NB4 (cell line): ENCODE measurements at regions not wholly inside any gene's neighbourhood (a gene's known extent, or its start where the extent isn't known, plus 50 kb on each side); places are given as distances from the start of the nearest gene placed in this dataset.

Source experiments
- DNase-seq: peaks from one replicate; pipeline ENCODE4 v3.0.0; 2010; ENCODE audit warnings: low read depth
- H3K4me3 ChIP-seq: one replicate; pipeline ENCODE4 v1.5.1; 2011; ENCODE audit warnings: mild to moderate bottlenecking, low read depth, low read length, moderate library complexity
- MYC ChIP-seq: IDR thresholded peaks from 2 replicates; pipeline ENCODE4 v1.6.1; 2011; ENCODE audit warnings: low read depth, low read length
- POLR2A ChIP-seq: IDR thresholded peaks from 2 replicates; pipeline ENCODE4 v1.6.1; 2011; ENCODE audit warnings: mild to moderate bottlenecking; ENCODE audit not compliant: insufficient read length; ENCODE audit errors: extremely low read depth
- TF ChIP-seq, protein P1 (sequence below): IDR thresholded peaks from 2 replicates; pipeline ENCODE4 v1.6.1; 2011; ENCODE audit warnings: low read depth, low read length
- TF ChIP-seq, protein P2 (sequence below): IDR thresholded peaks from one replicate; pipeline ENCODE4 v1.5.1; 2012; ENCODE audit warnings: low read depth, low read length

DNA sequence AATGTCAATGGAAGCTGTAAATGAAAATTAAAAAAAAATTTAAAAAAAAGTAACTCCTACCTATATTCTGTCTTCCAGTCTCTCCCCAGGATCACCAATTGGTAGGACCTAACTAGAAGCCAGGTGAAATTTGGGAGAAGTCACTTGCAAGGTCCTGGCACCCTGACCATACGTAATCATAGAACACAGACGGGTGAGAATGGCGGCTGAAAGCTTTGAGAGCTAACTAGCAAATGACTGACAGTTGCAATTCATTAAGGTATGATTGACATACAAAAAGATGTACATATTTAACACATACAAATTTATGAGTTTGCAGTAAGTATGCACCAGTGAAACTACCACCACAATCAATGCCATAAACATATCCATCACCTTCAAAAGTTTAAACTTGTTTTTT is 372.7 kb upstream of the PSMD7 start:
- no peak for TF ChIP-seq MYC
- TF ChIP-seq, protein P1, sequence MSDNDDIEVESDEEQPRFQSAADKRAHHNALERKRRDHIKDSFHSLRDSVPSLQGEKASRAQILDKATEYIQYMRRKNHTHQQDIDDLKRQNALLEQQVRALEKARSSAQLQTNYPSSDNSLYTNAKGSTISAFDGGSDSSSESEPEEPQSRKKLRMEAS = no peak
- no peak for TF ChIP-seq POLR2A
- TF ChIP-seq, protein P2, sequence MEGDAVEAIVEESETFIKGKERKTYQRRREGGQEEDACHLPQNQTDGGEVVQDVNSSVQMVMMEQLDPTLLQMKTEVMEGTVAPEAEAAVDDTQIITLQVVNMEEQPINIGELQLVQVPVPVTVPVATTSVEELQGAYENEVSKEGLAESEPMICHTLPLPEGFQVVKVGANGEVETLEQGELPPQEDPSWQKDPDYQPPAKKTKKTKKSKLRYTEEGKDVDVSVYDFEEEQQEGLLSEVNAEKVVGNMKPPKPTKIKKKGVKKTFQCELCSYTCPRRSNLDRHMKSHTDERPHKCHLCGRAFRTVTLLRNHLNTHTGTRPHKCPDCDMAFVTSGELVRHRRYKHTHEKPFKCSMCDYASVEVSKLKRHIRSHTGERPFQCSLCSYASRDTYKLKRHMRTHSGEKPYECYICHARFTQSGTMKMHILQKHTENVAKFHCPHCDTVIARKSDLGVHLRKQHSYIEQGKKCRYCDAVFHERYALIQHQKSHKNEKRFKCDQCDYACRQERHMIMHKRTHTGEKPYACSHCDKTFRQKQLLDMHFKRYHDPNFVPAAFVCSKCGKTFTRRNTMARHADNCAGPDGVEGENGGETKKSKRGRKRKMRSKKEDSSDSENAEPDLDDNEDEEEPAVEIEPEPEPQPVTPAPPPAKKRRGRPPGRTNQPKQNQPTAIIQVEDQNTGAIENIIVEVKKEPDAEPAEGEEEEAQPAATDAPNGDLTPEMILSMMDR = no peak
- no peak overlapping the region for H3K4me3 ChIP-seq
- no peak for DNase-seq

DNA sequence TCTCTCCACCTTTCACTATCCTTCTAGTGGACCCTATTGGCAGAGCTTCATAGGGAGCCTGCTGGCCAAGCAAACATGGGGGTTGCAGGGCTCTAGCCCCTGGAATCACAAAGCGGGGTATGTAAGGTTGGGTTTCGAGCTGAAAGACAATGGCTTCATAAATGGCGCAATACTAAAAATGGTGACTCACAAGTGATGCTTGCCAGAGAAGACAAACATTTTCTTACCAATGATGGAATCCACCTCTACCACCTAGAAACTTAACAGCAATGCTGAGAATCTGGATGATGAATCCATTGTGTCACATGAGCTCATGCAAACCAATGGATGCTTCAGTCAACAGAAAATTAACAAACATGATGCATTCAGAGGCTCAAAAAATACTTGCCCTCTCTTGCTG is 375.3 kb upstream of the PSMD7 start:
- peak; percentile 4 for DNase-seq
- H3K4me3 ChIP-seq = no peak overlapping the region
- TF ChIP-seq POLR2A (no peak), MYC (no peak)
- TF ChIP-seq, protein P1 = no peak
- TF ChIP-seq, protein P2 = no peak

DNA sequence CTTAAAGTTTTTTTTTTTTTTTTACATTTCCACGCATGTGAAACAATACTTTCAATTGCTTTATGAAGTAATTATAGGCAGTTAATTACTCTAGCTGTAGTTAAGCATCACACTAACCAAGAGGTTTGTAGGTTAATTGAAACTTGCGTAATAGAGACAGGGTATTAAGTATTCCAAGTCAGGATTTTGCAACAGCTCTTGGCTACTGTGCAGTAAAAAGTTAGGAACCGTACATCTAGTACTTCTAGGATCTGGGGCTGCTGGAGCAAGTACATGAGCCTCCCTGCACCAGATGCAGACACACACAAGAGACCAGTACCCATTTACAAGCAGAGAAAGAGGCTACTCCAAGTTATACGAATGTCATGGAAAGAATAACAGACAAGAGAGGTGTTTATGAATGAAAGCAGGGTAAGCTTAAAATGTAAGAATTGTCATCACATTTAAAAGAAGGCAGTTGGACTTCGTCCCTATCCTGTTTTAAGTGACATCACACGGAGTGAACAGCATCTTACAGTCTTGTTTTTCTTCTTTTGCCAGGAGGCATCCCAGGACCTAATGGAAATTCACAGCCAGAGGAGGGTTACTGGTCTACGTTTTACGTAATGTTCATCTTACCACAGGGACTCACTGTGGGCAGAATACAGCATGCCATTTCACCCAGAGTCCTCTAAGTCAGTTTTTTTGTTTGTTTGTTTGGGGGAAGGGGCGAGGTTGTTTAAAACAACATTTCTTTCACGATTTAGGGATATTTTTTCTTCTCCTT is 379.6 kb upstream of the PSMD7 start:
- no peak overlapping the region for H3K4me3 ChIP-seq
- TF ChIP-seq POLR2A (no peak), MYC (no peak)
- TF ChIP-seq, protein P1 = no peak
- TF ChIP-seq, protein P2 = no peak
- DNase-seq = peak; percentile 13

DNA sequence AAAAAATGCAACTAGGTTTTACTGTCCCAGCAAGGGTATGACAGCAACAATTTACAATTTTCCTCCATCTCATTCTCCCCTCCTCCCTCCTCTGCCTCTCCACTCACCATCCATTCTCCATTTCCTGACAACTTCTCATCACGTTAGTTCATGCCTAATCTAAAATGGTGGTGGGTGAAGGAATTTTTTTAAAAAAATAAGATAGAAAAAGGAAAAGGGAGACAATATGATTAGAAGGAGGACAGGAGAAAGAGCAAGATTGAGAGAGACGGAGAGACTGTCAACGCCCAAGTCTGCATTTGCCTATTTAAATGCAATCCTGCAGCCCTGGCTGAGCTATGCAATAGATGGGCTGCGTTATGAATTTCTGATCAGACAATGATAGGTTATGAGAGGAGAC is 380.7 kb upstream of the PSMD7 start:
- H3K4me3 ChIP-seq = no peak overlapping the region
- no peak for TF ChIP-seq POLR2A
- TF ChIP-seq, protein P1 = no peak
- no peak for DNase-seq

DNA sequence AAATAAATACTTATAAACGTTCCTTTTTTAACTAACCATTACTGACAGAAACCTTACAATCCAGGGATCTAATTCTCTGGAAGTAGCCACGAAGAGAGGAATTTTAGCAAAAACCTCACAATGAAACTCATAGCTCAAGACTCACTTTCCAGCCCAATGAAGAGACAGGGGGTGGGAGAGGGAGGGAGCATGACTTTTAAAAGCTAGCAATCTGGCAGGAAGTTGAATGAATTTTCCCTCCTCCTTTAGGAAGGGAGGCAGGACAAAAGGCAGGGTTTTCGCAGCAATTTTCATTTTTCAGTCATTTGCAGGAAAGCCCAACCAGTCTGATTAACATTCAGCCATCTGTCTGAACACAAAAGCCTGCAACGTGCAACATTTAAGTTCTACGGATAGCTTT is 381.5 kb upstream of the PSMD7 start:
- TF ChIP-seq, protein P1 = no peak
- TF ChIP-seq MYC (no peak), POLR2A (no peak)
- TF ChIP-seq, protein P2 = no peak
- no peak for DNase-seq
- no peak overlapping the region for H3K4me3 ChIP-seq

DNA sequence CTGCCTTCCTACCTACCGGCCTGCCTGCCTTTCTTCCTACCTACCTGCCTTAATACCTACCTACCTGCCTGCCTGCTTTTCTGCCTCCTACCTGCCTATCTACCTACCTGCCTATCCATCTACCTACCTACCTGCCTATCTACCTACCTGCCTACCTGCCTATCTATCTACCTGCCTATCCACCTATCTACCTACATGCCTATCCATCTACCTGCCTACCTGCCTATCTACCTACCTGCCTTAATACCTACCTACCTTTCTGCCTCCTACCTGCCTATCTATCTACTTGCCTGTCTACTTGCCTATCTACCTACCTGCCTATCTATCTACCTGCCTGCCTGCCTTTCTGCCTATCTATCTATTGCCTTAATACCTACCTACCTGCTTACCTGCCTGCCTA is 383.8 kb upstream of the PSMD7 start:
- no peak for DNase-seq
- TF ChIP-seq MYC (no peak), POLR2A (no peak)
- TF ChIP-seq, protein P2 = no peak
- TF ChIP-seq, protein P1 = no peak
- H3K4me3 ChIP-seq = no peak overlapping the region
